ENCODE measurements at regions not wholly inside any gene's neighbourhood (a gene's known extent, or its start where the extent isn't known, plus 50 kb on each side); places are given as distances from the start of the nearest gene placed in this dataset.
"Not testable (repeated sequence)": the region's sequence is repeated elsewhere in the genome, so short reads cannot be mapped to it uniquely, and the experiment has no call there.

DNA sequence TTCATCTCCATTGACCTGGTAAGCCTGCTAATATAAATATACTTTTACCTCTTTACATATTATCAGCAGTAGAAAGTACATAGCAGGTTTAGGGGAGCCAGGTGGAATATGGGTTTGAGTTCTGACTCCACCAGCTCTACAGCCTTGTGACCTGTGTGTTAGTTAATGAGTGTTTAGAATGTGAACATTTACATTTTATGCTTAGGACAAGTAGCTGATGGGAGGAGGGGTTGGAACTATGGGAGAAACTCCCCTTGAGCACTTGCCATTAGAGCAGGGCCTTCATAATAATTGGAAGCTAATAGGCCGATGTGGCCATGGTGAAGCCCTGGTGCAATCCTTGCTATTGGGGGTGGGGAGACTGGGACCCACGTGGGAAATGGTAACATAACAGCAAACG, 148.3 kb upstream of the NTRK2 start:
- Histone ChIP-seq H3K27ac (ENCODE audit: low read depth, low read length) (no peak overlapping the region), H3K27me3 (ENCODE audit: insufficient read depth, low read length) (no peaks in the 10 kb centered on the region), H3K36me3 (ENCODE audit: insufficient read depth, low read length) (no peaks in the 10 kb centered on the region), H3K9me3 (ENCODE audit: control insufficient read depth in 1 of 2, low read length in 2 of 2) (no peaks in the 10 kb centered on the region), H3K4me1 (ENCODE audit: insufficient read depth, low read length) (no peaks in the 10 kb centered on the region), H3K4me3 (ENCODE audit: low read length in 2 of 2) (no peak overlapping the region)
- Mint-ChIP-seq H3K9me3 (peaks cover 0 to 18% (median 10%) of the 10 kb centered on the region in 8 donors), H3K4me1 (no peaks in the 10 kb centered on the region), H3K27ac (no peak overlapping the region), H3K27me3 (peaks cover 0 to 2% of the 10 kb centered on the region in 2 donors), H3K36me3 (no peaks in the 10 kb centered on the region), H3K4me3 (no peak overlapping the region)
- ChIA-PET POLR2A (ENCODE audit: partially characterized antibody) (no interaction called here), CTCF (ENCODE audit: partially characterized antibody) (interaction anchor here (1.3 kb wide), 1 partner anchor 9 kb away, joined by 3 read pairs; no protein-coding TSS in a partner anchor)
- no peak for DNase-seq
- intact Hi-C loops (cut with micrococcal nuclease) = no loop called here

DNA sequence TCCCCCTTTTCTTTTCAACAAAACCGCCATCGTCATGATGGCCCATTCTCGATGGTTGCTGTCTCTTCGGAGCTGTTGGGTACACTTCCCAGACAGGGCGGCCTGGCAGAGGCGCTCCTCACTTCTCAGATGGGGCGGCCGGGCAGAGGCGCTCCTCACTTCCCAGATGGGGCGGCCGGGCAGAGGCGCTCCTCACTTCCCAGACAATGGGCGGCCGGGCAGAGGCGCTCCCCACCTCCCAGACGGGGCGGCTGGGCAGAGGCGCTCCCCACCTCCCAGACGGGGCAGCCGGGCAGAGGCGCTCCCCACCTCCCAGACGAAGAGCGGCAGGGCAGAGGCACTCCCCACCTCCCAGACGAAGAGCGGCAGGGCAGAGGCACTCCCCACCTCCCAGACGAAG, 143.3 kb upstream of the NTRK2 start:
- H3K27ac ChIP-seq (ENCODE audit: low read depth, low read length); H3K9me3 ChIP-seq (ENCODE audit: control insufficient read depth in 1 of 2, low read length in 2 of 2); H3K27me3 ChIP-seq (ENCODE audit: insufficient read depth, low read length); H3K4me1 Mint-ChIP-seq; H3K4me3 Mint-ChIP-seq; H3K4me1 ChIP-seq (ENCODE audit: insufficient read depth, low read length); H3K27ac Mint-ChIP-seq; intact Hi-C loops (cut with micrococcal nuclease); H3K36me3 Mint-ChIP-seq; CTCF ChIA-PET (ENCODE audit: partially characterized antibody); H3K4me3 ChIP-seq (ENCODE audit: low read length in 2 of 2); DNase-seq; H3K27me3 Mint-ChIP-seq; H3K36me3 ChIP-seq (ENCODE audit: insufficient read depth, low read length); POLR2A ChIA-PET (ENCODE audit: partially characterized antibody): not testable (repeated sequence)
- peaks cover 7 to 31% (median 20%) of the 10 kb centered on the region in 8 donors for H3K9me3 Mint-ChIP-seq

- CTCF ChIA-PET (ENCODE audit: partially characterized antibody); H3K4me3 ChIP-seq (ENCODE audit: low read length in 2 of 2); H3K36me3 ChIP-seq (ENCODE audit: insufficient read depth, low read length); H3K4me3 Mint-ChIP-seq; POLR2A ChIA-PET (ENCODE audit: partially characterized antibody); H3K27me3 ChIP-seq (ENCODE audit: insufficient read depth, low read length); intact Hi-C loops (cut with micrococcal nuclease); DNase-seq; H3K36me3 Mint-ChIP-seq; H3K27ac ChIP-seq (ENCODE audit: low read depth, low read length); H3K4me1 Mint-ChIP-seq; H3K9me3 ChIP-seq (ENCODE audit: control insufficient read depth in 1 of 2, low read length in 2 of 2); H3K27ac Mint-ChIP-seq; H3K4me1 ChIP-seq (ENCODE audit: insufficient read depth, low read length); H3K27me3 Mint-ChIP-seq: not testable (repeated sequence)
- H3K9me3 Mint-ChIP-seq = peaks cover 7 to 31% (median 20%) of the 10 kb centered on the region in 8 donors
Observed at GRCh38 chr9:84527060-84527720, 142.3 kb upstream of the NTRK2 start.

GRCh38 chr9:84535973-84536372, 133.6 kb upstream of the NTRK2 start:
- H3K27me3 ChIP-seq (ENCODE audit: insufficient read depth, low read length); H3K4me1 ChIP-seq (ENCODE audit: insufficient read depth, low read length); H3K36me3 Mint-ChIP-seq; CTCF ChIA-PET (ENCODE audit: partially characterized antibody); H3K36me3 ChIP-seq (ENCODE audit: insufficient read depth, low read length); H3K9me3 ChIP-seq (ENCODE audit: control insufficient read depth in 1 of 2, low read length in 2 of 2); DNase-seq; H3K4me3 Mint-ChIP-seq; H3K4me1 Mint-ChIP-seq; H3K27me3 Mint-ChIP-seq; H3K4me3 ChIP-seq (ENCODE audit: low read length in 2 of 2); POLR2A ChIA-PET (ENCODE audit: partially characterized antibody); H3K27ac Mint-ChIP-seq; H3K27ac ChIP-seq (ENCODE audit: low read depth, low read length); intact Hi-C loops (cut with micrococcal nuclease): not testable (repeated sequence)
- H3K9me3 Mint-ChIP-seq = peaks cover 0 to 44% (median 22%) of the 10 kb centered on the region in 8 donors

GRCh38 chr9:84538879-84539278, 130.7 kb upstream of the NTRK2 start:
- peaks cover 3 to 39% (median 22%) of the 10 kb centered on the region in 8 donors for H3K9me3 Mint-ChIP-seq
- H3K27ac ChIP-seq (ENCODE audit: low read depth, low read length) = no peak overlapping the region
- intact Hi-C loops (cut with micrococcal nuclease) = no loop called here
- peaks cover 2% of the 10 kb centered on the region in 2 donors for H3K27me3 Mint-ChIP-seq
- H3K4me1 ChIP-seq (ENCODE audit: insufficient read depth, low read length) = no peaks in the 10 kb centered on the region
- ChIA-PET POLR2A (ENCODE audit: partially characterized antibody) (no interaction called here), CTCF (ENCODE audit: partially characterized antibody) (no interaction called here)
- no peak for DNase-seq
- no peaks in the 10 kb centered on the region for H3K36me3 Mint-ChIP-seq
- H3K36me3 ChIP-seq (ENCODE audit: insufficient read depth, low read length) = no peaks in the 10 kb centered on the region
- no peaks in the 10 kb centered on the region for H3K9me3 ChIP-seq (ENCODE audit: control insufficient read depth in 1 of 2, low read length in 2 of 2)
- no peak overlapping the region for H3K27ac Mint-ChIP-seq
- no peak overlapping the region for H3K4me3 ChIP-seq (ENCODE audit: low read length in 2 of 2)
- no peak overlapping the region for H3K4me3 Mint-ChIP-seq
- H3K4me1 Mint-ChIP-seq = no peaks in the 10 kb centered on the region
- H3K27me3 ChIP-seq (ENCODE audit: insufficient read depth, low read length) = no peaks in the 10 kb centered on the region

GRCh38 chr9:84542554-84542953, 127.0 kb upstream of the NTRK2 start:
- ChIA-PET CTCF (ENCODE audit: partially characterized antibody) (interaction anchor here (0.5 kb wide), 1 partner anchor 843 kb away, joined by 3 read pairs; no protein-coding TSS in a partner anchor), POLR2A (ENCODE audit: partially characterized antibody) (no interaction called here)
- Histone ChIP-seq H3K4me1 (ENCODE audit: insufficient read depth, low read length) (no peaks in the 10 kb centered on the region), H3K27me3 (ENCODE audit: insufficient read depth, low read length) (no peaks in the 10 kb centered on the region), H3K4me3 (ENCODE audit: low read length in 2 of 2) (no peak overlapping the region), H3K36me3 (ENCODE audit: insufficient read depth, low read length) (no peaks in the 10 kb centered on the region), H3K27ac (ENCODE audit: low read depth, low read length) (no peak overlapping the region), H3K9me3 (ENCODE audit: control insufficient read depth in 1 of 2, low read length in 2 of 2) (no peaks in the 10 kb centered on the region)
- no peaks in the 10 kb centered on the region for H3K36me3 Mint-ChIP-seq
- H3K4me1 Mint-ChIP-seq = no peaks in the 10 kb centered on the region
- H3K27ac Mint-ChIP-seq = no peak overlapping the region
- peaks cover 3 to 22% (median 9%) of the 10 kb centered on the region in 8 donors for H3K9me3 Mint-ChIP-seq
- peaks cover 2 to 6% of the 10 kb centered on the region in 2 donors for H3K27me3 Mint-ChIP-seq
- intact Hi-C loops (cut with micrococcal nuclease) = no loop called here
- no peak overlapping the region for H3K4me3 Mint-ChIP-seq
- DNase-seq = no peak

GRCh38 chr9:84554069-84554664, 115.4 kb upstream of the NTRK2 start:
- Mint-ChIP-seq H3K4me3 (no peak overlapping the region), H3K36me3 (no peaks in the 10 kb centered on the region), H3K4me1 (no peaks in the 10 kb centered on the region), H3K27me3 (peaks cover 2 to 4% of the 10 kb centered on the region in 2 donors), H3K9me3 (peaks cover 0 to 4% (median 0%) of the 10 kb centered on the region in 8 donors), H3K27ac (no peak overlapping the region)
- H3K9me3 ChIP-seq (ENCODE audit: control insufficient read depth in 1 of 2, low read length in 2 of 2) = no peaks in the 10 kb centered on the region
- POLR2A ChIA-PET (ENCODE audit: partially characterized antibody) = no interaction called here
- H3K27ac ChIP-seq (ENCODE audit: low read depth, low read length) = no peak overlapping the region
- H3K27me3 ChIP-seq (ENCODE audit: insufficient read depth, low read length) = no peaks in the 10 kb centered on the region
- DNase-seq = no peak
- H3K36me3 ChIP-seq (ENCODE audit: insufficient read depth, low read length) = no peaks in the 10 kb centered on the region
- intact Hi-C loops (cut with micrococcal nuclease) = no loop called here
- H3K4me1 ChIP-seq (ENCODE audit: insufficient read depth, low read length) = no peaks in the 10 kb centered on the region
- no peak overlapping the region for H3K4me3 ChIP-seq (ENCODE audit: low read length in 2 of 2)
- CTCF ChIA-PET (ENCODE audit: partially characterized antibody) = no interaction called here
